ENCODE measurements at regions not wholly inside any gene's neighbourhood (a gene's known extent, or its start where the extent isn't known, plus 50 kb on each side); places are given as distances from the start of the nearest gene placed in this dataset.

DNA sequence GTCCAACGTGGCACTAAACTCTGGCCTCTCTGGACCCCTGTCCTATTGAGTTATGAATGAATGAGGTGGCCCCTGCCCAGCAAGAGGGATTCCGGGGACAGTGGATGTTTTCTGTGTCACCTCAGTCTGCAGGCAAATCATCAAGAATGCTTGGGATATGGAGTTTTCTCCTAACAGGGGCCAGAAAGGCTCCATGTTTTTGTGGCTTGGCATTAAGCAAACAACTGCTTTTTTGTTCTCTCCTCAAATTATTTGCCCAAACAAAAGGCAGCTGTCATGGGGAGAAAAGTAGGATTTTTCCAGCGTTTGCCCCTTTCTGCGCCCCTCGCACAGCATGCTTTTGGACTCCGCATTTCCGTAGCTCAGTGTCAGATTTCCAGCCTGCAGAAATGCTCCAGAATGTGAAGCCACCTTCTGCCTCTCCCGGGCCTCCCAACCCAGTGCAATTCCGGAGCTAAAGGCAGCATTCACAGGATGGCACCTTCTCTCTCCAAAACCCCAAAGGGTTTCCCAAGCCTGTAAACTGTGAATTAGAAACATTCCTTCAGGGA is 553.3 kb downstream of the CCDC171 start:
- TF ChIP-seq, protein P1, sequence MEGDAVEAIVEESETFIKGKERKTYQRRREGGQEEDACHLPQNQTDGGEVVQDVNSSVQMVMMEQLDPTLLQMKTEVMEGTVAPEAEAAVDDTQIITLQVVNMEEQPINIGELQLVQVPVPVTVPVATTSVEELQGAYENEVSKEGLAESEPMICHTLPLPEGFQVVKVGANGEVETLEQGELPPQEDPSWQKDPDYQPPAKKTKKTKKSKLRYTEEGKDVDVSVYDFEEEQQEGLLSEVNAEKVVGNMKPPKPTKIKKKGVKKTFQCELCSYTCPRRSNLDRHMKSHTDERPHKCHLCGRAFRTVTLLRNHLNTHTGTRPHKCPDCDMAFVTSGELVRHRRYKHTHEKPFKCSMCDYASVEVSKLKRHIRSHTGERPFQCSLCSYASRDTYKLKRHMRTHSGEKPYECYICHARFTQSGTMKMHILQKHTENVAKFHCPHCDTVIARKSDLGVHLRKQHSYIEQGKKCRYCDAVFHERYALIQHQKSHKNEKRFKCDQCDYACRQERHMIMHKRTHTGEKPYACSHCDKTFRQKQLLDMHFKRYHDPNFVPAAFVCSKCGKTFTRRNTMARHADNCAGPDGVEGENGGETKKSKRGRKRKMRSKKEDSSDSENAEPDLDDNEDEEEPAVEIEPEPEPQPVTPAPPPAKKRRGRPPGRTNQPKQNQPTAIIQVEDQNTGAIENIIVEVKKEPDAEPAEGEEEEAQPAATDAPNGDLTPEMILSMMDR (optimal IDR thresholded peaks at IDR 0.05 in 1 of 3, IDR thresholded peaks at IDR 0.05 in 1 of 3, conservative IDR thresholded peaks at IDR 0.05 in 1 of 3; ENCODE audit: extremely low read depth in 1 of 3, insufficient read depth in 2 of 3, low read length in 3 of 3), result no peak
- TF ChIP-seq EZH2 (IDR thresholded peaks at IDR 0.05; ENCODE audit: low read length), result no peak
